ENCODE measurements at regions not wholly inside any gene's neighbourhood (a gene's known extent, or its start where the extent isn't known, plus 50 kb on each side); places are given as distances from the start of the nearest gene placed in this dataset.

GRCh38 chr15:70465812-70466211, 297.5 kb downstream of the UACA start:
- TF ChIP-seq POLR2A (IDR thresholded peaks at IDR 0.05) (no peak), CTCF (IDR thresholded peaks at IDR 0.05) (no peak), POLR2AphosphoS5 (IDR thresholded peaks at IDR 0.05) (no peak)
